Suppressor macrophage treated with lipopolysaccharide for 4 hours (primary cell): ENCODE measurements at regions not wholly inside any gene's neighbourhood (a gene's known extent, or its start where the extent isn't known, plus 50 kb on each side); places are given as distances from the start of the nearest gene placed in this dataset.

Experiments
- DNase-seq: peaks from one replicate; pipeline ENCODE4 v3.0.0-alpha.2; 2020

- no peak for DNase-seq
These were observed 541.7 kb downstream of the EFNA5 start for GRCh38 chr5:107129051-107129450.

- DNase-seq, result no peak
These were observed 542.9 kb downstream of the EFNA5 start for GRCh38 chr5:107127878-107128277.

DNA sequence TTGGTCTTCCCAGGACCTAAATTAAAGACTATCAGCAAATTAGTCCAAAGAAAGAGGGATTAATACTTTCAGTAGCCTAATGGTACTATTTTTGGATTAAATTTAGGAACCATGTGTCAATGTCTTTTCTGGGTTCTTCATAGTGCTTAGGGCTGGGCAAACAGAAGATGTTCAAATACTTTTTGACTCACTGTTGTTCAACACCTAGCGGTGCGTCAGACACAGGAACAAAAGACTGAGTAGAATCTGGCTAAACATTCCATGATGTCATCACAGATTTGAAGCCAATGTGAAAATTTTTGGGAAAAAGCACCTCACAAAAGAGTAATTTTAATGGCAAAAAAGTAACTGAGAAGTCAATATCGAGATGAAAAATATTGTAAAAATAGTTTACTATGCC is 544.4 kb downstream of the EFNA5 start:
- DNase-seq, result no peak

DNA sequence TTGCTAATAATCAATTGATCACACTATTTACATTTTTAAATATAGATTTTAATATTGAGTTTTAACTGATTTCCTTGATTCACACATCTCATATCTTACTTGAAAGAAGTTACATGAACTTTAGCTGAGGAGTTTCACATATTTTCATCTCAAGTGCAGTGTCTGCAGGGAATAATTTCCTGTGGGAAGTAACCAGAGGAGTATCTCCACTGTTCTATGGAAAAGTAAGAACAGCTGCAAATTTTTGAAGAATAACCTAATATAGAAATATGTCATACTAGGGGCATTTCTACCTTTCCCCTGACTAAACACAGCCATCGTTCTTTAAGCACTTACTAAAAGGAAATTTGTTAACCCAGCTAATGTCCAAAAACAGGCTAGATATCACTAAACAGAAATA is 546.4 kb downstream of the EFNA5 start:
- DNase-seq, result no peak

GRCh38 chr5:107123014-107123413 is 547.7 kb downstream of the EFNA5 start:
- DNase-seq, result no peak

DNA sequence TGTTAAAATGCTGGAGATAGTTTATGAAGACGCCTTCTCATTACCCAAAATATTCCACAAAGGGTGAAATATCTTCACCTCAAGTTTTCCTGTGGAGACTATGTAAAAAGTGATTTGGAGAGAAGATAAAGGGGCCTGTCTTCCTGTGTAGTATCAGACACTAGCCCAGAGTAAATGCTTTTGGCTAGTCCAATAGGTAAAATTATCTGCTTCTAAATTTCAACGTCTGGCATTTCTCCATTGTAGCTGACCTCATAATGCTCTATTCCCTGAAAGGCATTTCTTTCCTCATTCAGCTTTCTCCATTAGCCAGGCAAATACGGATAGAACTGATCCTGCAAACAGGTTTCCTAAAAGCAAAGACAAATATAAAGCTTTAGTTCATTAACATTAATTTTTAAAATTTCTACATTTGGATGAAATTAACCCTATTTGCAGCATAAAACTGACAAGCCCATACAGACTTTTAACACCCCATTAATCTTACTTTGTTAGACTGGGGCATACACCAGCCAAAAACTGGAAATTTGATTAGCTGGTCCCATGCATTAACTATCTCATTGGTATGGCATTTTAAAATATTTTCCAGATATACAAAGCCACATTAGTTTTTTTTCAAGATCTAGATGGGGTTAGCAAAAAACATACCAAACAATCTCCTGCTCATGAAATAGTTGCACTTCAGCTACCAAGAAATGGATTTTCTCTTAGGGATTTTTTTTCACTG is 548.8 kb downstream of the EFNA5 start:
- DNase-seq, result no peak

DNA sequence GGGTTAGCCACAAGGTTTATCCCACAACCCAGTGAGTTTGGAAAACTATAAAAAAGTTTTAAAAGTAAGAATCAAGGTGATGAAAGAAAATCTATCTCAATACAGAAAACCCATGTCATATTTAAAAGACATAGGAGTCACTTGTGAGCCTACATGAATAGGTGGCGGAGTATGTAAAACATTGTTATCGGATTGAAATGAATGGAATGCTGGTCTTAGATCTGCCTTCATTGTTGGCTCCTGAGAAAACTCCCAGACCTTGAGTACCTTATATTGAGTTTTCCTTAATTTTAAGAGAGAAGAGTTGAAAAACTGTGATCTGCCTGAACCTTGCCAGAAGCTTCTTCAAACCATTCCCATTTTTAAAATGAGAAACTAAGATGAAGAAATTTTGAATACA is 551.1 kb downstream of the EFNA5 start:
- DNase-seq, result no peak

DNA sequence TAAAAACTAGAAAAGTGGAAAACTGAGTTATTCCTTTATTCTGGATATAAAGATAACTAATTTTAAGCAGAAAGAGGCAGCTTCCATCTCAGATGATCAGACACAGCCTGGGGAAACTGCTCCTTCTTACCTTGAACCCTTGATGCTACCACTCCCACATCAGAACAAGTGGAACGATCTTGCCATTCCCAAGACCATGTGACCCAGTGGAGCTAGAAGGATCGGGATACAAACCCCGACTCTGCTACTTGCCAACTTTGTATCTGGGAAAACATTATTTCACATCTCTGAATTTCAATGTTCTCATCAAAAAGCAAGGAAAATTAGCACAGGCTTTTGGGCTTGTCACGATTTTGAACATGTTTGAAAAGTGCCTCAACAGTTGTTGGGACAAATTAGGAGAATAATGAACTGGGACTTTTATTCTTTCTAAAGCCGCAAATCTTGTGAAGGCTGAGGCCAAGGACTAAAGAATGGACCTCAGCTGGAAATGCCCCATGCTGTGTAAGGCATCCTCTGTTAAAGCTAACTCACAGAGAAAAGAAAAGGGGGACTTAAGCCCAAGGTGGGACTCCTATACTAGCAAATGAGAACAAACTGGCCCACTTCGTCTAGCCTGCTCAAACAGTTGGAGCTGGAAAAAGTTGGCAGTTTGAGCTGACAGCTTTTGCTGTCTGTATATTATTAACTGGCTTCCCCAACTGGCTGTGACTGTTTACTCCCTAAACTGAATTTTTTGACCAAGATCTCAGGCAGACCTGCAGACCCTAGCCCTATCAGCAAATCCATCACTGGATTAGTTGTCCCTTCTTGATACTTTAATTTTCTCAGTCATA is 552.3 kb downstream of the EFNA5 start:
- no peak for DNase-seq

- no peak for DNase-seq
These were observed 558.5 kb downstream of the EFNA5 start for GRCh38 chr5:107112216-107112615.

GRCh38 chr5:107104040-107104995 is 566.4 kb downstream of the EFNA5 start:
- DNase-seq, result no peak

- no peak for DNase-seq
These were observed 567.2 kb downstream of the EFNA5 start for GRCh38 chr5:107103522-107103921.

GRCh38 chr5:107100121-107100520 is 570.6 kb downstream of the EFNA5 start:
- no peak for DNase-seq

DNA sequence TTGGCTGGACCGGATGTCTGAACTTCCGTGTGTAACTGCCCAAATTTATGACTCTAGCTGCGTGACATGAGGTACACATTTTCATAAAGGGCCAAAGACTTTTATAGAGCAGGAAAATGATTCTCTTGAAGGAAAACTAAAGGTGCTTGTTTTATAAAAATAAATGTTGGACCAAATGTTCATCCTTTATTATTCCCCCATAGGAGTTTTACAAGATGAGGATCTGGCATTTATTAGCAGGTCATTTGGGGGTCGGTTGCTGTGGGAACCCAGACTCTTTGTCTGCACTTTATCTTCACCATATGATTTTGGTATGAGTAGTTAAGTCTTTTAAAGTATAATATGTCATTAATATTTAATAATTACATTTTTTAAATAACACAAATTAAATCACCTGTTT is 571.2 kb downstream of the EFNA5 start:
- no peak for DNase-seq

- DNase-seq, result no peak
These were observed 578.0 kb downstream of the EFNA5 start for GRCh38 chr5:107092695-107093094.

DNA sequence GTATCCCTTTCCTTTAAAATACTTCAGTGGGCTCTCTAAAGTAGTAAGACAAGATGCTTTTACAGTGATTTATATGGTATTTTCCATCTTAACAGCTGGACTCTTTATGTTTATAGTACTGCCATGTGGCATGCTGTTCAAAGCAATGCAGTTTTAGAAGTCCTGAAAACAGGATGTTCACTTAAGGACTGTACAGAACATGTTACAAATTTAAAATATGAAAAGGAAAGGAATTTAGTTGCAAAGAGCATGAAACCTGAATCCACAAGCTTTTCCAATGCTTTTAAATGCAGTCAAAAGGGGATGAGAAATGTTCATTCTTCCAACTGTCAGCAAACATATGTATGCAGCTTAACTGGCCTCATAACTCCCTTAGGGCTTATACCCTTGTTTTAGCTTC is 580.2 kb downstream of the EFNA5 start:
- no peak for DNase-seq

DNA sequence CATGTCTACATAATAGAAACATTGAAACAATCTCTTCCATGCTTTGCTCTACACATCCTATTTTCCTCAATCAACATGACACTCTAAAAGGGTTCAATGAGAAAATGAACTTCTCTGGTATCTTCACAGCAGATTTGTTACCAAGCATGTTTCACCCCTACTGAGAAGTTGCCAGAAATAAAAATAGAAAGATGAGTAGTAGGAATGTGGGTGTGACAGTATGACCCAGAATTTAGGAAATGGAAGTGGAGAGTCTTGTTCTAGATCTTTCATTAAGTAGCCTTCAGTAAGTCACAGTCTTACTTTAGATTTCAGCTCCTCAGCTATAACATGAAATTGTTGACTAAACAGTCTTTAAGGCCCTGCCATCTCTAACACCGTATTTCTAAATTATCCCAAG is 581.8 kb downstream of the EFNA5 start:
- DNase-seq, result no peak

DNA sequence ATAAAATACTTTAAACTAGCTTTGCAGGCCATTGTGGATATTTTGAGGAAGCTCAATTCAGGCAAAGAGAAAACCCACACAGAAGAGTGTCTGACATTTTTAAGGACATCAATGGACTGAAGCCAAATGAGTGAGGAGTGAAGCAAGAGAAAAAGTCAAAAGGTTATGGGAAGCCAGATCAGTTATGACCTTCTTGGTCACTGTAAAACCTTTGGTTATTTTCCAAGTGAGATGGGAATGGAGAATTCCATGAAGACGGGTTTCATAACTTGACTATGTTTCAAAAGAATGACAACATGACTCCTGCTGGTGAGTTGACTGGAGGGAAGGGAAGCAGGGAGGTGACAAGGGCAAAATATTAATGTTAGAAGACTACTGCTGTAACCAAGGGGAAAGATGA is 585.2 kb downstream of the EFNA5 start:
- no peak for DNase-seq

DNA sequence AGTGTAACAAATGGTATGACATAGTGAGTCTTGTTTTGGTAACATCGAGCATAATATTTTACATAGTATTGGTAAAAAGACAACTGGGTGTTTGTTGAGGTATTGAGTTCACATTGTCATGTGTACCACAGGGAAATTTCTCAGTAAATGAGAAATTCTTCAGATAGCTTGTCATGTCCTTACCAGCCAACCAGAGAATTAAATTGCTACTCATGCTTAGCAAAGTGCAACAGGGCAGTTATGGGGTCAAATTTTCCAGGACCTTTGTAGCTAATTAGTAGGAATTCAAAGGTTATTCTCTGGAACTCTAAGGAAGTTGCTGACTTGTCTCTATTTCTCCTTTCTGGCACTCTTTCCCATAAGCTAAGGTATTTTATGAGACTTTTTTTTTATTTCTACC is 595.7 kb downstream of the EFNA5 start:
- DNase-seq, result no peak

DNA sequence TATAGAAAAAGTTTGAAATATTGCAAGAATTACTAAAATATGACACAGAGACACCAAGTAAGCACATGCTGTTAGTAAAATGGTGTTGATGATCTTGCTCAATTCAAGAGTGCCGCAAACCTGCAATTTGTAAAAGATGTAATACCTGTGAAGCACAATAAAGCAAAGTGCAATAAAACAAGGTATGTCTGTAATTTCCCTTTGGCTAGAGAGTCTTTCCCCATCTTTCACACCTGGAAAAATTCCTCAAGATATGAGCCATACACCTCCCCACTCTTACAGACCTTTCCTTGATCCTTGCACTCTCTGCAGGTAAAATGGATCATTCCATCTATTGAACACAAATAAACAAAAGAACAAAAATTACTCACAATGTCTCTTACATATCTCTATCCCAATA is 597.8 kb downstream of the EFNA5 start:
- no peak for DNase-seq

DNA sequence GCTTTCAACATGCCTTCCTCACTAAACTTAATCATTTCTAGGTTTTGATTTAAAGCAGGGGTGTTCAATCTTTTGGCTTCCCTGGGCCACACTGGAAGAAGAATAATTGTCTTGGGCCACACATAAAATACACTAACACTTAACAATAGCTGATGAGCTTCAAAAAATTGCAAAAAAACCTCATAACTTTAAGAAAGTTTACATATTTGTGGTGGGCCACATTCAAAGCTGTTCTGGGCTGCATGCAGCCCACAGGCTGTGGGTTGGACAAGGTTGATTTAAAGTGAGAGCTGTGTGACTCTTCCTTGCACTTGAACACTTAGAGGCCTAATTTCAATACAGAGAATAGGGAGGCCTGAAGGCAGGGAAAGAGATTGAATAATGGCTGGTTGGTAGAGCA is 598.3 kb downstream of the EFNA5 start:
- no peak for DNase-seq

DNA sequence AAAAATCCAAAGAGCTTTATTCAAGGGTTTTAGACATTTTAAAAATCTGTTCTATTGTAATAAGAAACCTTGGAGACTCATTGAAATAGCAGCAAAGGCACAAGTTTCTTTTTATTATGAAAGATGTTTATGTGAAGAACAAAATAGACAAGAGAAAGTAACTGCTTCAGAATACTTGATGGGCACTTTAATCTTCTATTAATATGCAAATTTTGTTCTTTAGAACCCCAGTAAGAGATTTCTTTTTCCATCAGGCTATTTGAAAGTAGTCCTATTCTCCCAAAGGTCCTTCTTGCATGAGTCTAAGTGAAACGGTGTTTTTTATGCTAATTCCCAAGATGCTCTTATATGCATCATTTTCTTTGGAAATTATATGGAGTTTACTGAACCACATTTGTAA is 602.0 kb downstream of the EFNA5 start:
- no peak for DNase-seq

GRCh38 chr5:107067395-107067794 is 603.3 kb downstream of the EFNA5 start:
- DNase-seq, result no peak

DNA sequence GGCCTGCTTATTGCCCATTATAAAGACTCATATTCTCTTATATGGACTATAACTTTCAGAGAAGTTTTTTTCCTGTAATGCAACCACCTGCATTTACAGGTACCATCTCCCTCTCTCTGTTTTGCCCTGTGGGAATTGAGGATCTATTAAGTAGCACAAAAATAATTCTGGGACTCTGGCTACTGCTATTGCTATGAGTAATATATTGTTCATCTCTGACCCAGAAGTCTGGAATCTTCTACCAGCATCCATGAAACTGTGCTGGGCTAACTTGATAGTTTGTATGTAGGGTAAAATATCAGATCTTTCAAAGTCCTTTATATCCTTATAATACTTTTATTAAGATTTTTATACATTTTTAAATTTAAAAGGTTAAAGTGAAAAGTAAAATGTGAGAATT is 607.2 kb downstream of the EFNA5 start:
- DNase-seq, result no peak
